ENCODE measurements at regions not wholly inside any gene's neighbourhood (a gene's known extent, or its start where the extent isn't known, plus 50 kb on each side); places are given as distances from the start of the nearest gene placed in this dataset.

- intact Hi-C loops (cut with micrococcal nuclease) = no loop called here
- TF ChIP-seq CTCF (IDR thresholded peaks at IDR 0.05) = no peak
- Mint-ChIP-seq H3K27me3 (no peaks in the 10 kb centered on the region), H3K27ac (no peak overlapping the region), H3K4me3 (no peak overlapping the region), H3K9me3 (no peaks in the 10 kb centered on the region), H3K36me3 (ENCODE audit: low read depth) (no peaks in the 10 kb centered on the region), H3K4me1 (no peaks in the 10 kb centered on the region)
- POLR2A ChIA-PET = no interaction called here
- ATAC-seq (ENCODE audit: low read depth) (no peak), DNase-seq (no peak)
- CTCF ChIA-PET = no interaction called here
These were observed 798.8 kb downstream of the CDH18 start for GRCh38 chr5:19189176-19189575.

GRCh38 chr5:19193631-19194030 lies 794.4 kb downstream of the CDH18 start:
- H3K27me3 Mint-ChIP-seq = no peaks in the 10 kb centered on the region
- POLR2A ChIA-PET = no interaction called here
- no peak overlapping the region for H3K4me3 Mint-ChIP-seq
- H3K27ac Mint-ChIP-seq = no peak overlapping the region
- CTCF ChIA-PET = no interaction called here
- ATAC-seq (ENCODE audit: low read depth) = no peak
- no peaks in the 10 kb centered on the region for H3K9me3 Mint-ChIP-seq
- no peak for TF ChIP-seq CTCF (IDR thresholded peaks at IDR 0.05)
- no peak for DNase-seq
- intact Hi-C loops (cut with micrococcal nuclease) = no loop called here
- H3K4me1 Mint-ChIP-seq = no peaks in the 10 kb centered on the region
- H3K36me3 Mint-ChIP-seq (ENCODE audit: low read depth) = no peaks in the 10 kb centered on the region

GRCh38 chr5:19196631-19197030 lies 791.4 kb downstream of the CDH18 start:
- ChIA-PET CTCF (no interaction called here), POLR2A (no interaction called here)
- Mint-ChIP-seq H3K27me3 (no peaks in the 10 kb centered on the region), H3K4me1 (no peaks in the 10 kb centered on the region), H3K4me3 (no peak overlapping the region), H3K27ac (no peak overlapping the region), H3K9me3 (no peaks in the 10 kb centered on the region), H3K36me3 (ENCODE audit: low read depth) (no peaks in the 10 kb centered on the region)
- no peak for ATAC-seq (ENCODE audit: low read depth)
- intact Hi-C loops (cut with micrococcal nuclease) = no loop called here
- no peak for DNase-seq
- no peak for TF ChIP-seq CTCF (IDR thresholded peaks at IDR 0.05)

GRCh38 chr5:19200251-19200650 lies 787.7 kb downstream of the CDH18 start:
- no peak for DNase-seq
- Mint-ChIP-seq H3K36me3 (ENCODE audit: low read depth) (no peaks in the 10 kb centered on the region), H3K9me3 (no peaks in the 10 kb centered on the region), H3K4me3 (no peak overlapping the region), H3K27me3 (no peaks in the 10 kb centered on the region), H3K27ac (no peak overlapping the region), H3K4me1 (no peaks in the 10 kb centered on the region)
- intact Hi-C loops (cut with micrococcal nuclease) = no loop called here
- TF ChIP-seq CTCF (IDR thresholded peaks at IDR 0.05) = no peak
- CTCF ChIA-PET = no interaction called here
- POLR2A ChIA-PET = no interaction called here
- no peak for ATAC-seq (ENCODE audit: low read depth)

- DNase-seq = no peak
- Mint-ChIP-seq H3K9me3 (peaks cover 11% of the 10 kb centered on the region), H3K27me3 (no peaks in the 10 kb centered on the region), H3K27ac (no peak overlapping the region), H3K4me1 (no peaks in the 10 kb centered on the region), H3K4me3 (no peak overlapping the region), H3K36me3 (ENCODE audit: low read depth) (no peaks in the 10 kb centered on the region)
- intact Hi-C loops (cut with micrococcal nuclease) = no loop called here
- ChIA-PET CTCF (no interaction called here), POLR2A (no interaction called here)
- no peak for TF ChIP-seq CTCF (IDR thresholded peaks at IDR 0.05)
- no peak for ATAC-seq (ENCODE audit: low read depth)
These were observed 779.6 kb downstream of the CDH18 start for GRCh38 chr5:19208397-19208796.

Data from activated B cell treated with CpG ODN at 0.5 μM for 24 hours (primary cell).